H1 (cell line): ENCODE measurements at regions not wholly inside any gene's neighbourhood (a gene's known extent, or its start where the extent isn't known, plus 50 kb on each side); places are given as distances from the start of the nearest gene placed in this dataset.

Experiments
- CTCF ChIA-PET: fragments of 300-600 bp; sonication (Branson Sonifier 250); formaldehyde crosslinking; loops from one replicate; lab custom pipeline; 2021; ENCODE audit not compliant: partially characterized antibody; lab: Charles Lee
- POLR2A ChIA-PET: fragments of 300-600 bp; sonication (Branson Sonifier 250); formaldehyde crosslinking; loops from one replicate; lab custom pipeline; 2021; ENCODE audit warnings: inconsistent platforms; ENCODE audit not compliant: partially characterized antibody; lab: Charles Lee
- DNase-seq, 2 experiments: peaks; one replicate each; pipeline versions ENCODE4 v3.0.0 to v3.0.0-alpha.2; 2010 to 2022; ENCODE audit warnings: low spot score in 2 of 2, low read depth in 1 of 2, mixed read lengths in 1 of 2
- FAIRE-seq: peaks from 2 replicates; lab custom pipeline; 2011; peaks lifted over from hg19 to GRCh38; lab: Jason Lieb, UNC
- H2AFZ ChIP-seq: 2 replicates; pipeline ENCODE4 v1.8.1; 2012; ENCODE audit warnings: low read length, inconsistent platforms
- H2AK5ac ChIP-seq: 2 replicates; pipeline ENCODE4 v1.6.1; 2013; ENCODE audit warnings: low read depth, low read length
- H2BK120ac ChIP-seq: replicated peaks from 2 replicates; pipeline ENCODE3; 2013; ENCODE audit warnings: low read depth, low read length, inconsistent platforms
- H2BK12ac ChIP-seq: 2 replicates; pipeline ENCODE4 v1.6.1; 2013; ENCODE audit warnings: low read depth, low read length
- H2BK15ac ChIP-seq: 2 replicates; pipeline ENCODE4 v1.6.1; 2013; ENCODE audit warnings: low read length
- H2BK20ac ChIP-seq: 2 replicates; pipeline ENCODE4 v1.6.1; 2013; ENCODE audit warnings: low read length
- H2BK5ac ChIP-seq: 2 replicates; pipeline ENCODE4 v1.6.1; 2013; ENCODE audit warnings: low read depth, low read length
- H3K14ac ChIP-seq: 2 replicates; pipeline ENCODE4 v1.6.1; 2013; ENCODE audit warnings: inconsistent platforms; ENCODE audit not compliant: insufficient read length
- H3K18ac ChIP-seq: 2 replicates; pipeline ENCODE4 v1.6.1; 2013; ENCODE audit warnings: low read length; ENCODE audit errors: extremely low read depth
- H3K23ac ChIP-seq: 2 replicates; pipeline ENCODE4 v1.6.1; 2013; ENCODE audit warnings: inconsistent platforms; ENCODE audit not compliant: insufficient read length
- H3K23me2 ChIP-seq: 2 replicates; pipeline ENCODE4 v1.6.1; 2013; ENCODE audit warnings: low read depth, low read length
- H3K27ac ChIP-seq: 2 replicates; pipeline ENCODE4 v1.6.1; 2011; ENCODE audit warnings: low read depth, low read length, inconsistent platforms
- H3K27me3 ChIP-seq, 4 experiments: replicated peaks in 1 of 4; 1 replicate in 1 of 4; 2 replicates in 3 of 4; pipeline versions ENCODE4 v1.6.1 to v1.8.1; 2011 to 2013; ENCODE audit warnings: low read length in 3 of 4, mild to moderate bottlenecking in 3 of 4, inconsistent platforms in 2 of 4, mixed read lengths in 2 of 4, moderate library complexity in 1 of 4; ENCODE audit not compliant: control insufficient read depth in 3 of 4, insufficient read depth in 3 of 4; ENCODE audit errors: extremely low read depth in 1 of 4
- H3K36me3 ChIP-seq, 4 experiments: 2 replicates each; pipeline versions ENCODE4 v1.6.1 to v1.8.1; 2011 to 2013; ENCODE audit warnings: mild to moderate bottlenecking in 4 of 4, low read length in 3 of 4, moderate library complexity in 2 of 4, control low read depth in 1 of 4, inconsistent platforms in 1 of 4; ENCODE audit not compliant: insufficient read depth in 4 of 4, control insufficient read depth in 2 of 4
- H3K4ac ChIP-seq: replicated peaks from 2 replicates; pipeline ENCODE3; 2013; ENCODE audit warnings: low read length, low read depth, mixed read lengths, inconsistent platforms; ENCODE audit not compliant: insufficient read length
- H3K4me1 ChIP-seq, 4 experiments: replicated peaks in 1 of 4; 1 replicate in 1 of 4; 2 replicates in 3 of 4; pipeline versions ENCODE4 v1.6.1 to v1.8.1; 2011 to 2013; ENCODE audit warnings: low read length in 3 of 4, inconsistent platforms in 2 of 4, mixed read lengths in 1 of 4; ENCODE audit not compliant: insufficient read depth in 4 of 4, control insufficient read depth in 3 of 4
- H3K4me2 ChIP-seq, 2 experiments: 2 replicates each; pipeline versions ENCODE4 v1.6.1 to v1.8.1; 2011 to 2013; ENCODE audit warnings: low read depth in 2 of 2, low read length in 2 of 2, control low read depth in 1 of 2, inconsistent platforms in 1 of 2, mild to moderate bottlenecking in 1 of 2; ENCODE audit not compliant: insufficient read depth in 1 of 2
- H3K4me3 ChIP-seq, 4 experiments: fragments of 200-600, 300-600 bp in 1 of 4; sonication (generic), shearing (Covaris generic), sonication (Bioruptor Twin) in 1 of 4; 2 replicates each; pipeline versions ENCODE4 v1.5.1 to v1.8.1; 2011 to 2016; ENCODE audit warnings: low read length in 4 of 4, low read depth in 3 of 4, control low read depth in 2 of 4, inconsistent platforms in 2 of 4, mild to moderate bottlenecking in 2 of 4, mixed read lengths in 1 of 4, moderate library complexity in 1 of 4; ENCODE audit not compliant: insufficient read depth in 2 of 4; ENCODE audit errors: extremely low read depth in 1 of 4
- H3K56ac ChIP-seq: replicated peaks from 2 replicates; pipeline ENCODE3; 2013; ENCODE audit warnings: low read depth, mild to moderate bottlenecking, mixed read lengths, low read length, inconsistent platforms; ENCODE audit not compliant: insufficient read length
- H3K79me1 ChIP-seq: 2 replicates; pipeline ENCODE4 v1.6.1; 2013; ENCODE audit warnings: low read depth, low read length, control low read depth
- H3K79me2 ChIP-seq, 2 experiments: 2 replicates each; pipeline versions ENCODE4 v1.6.1 to v1.8.1; 2012 to 2013; ENCODE audit warnings: low read length in 2 of 2, mild to moderate bottlenecking in 2 of 2, inconsistent platforms in 1 of 2; ENCODE audit not compliant: insufficient read depth in 2 of 2, control insufficient read depth in 1 of 2
- H3K9ac ChIP-seq, 4 experiments: replicated peaks in 1 of 4; 1 replicate in 1 of 4; 2 replicates in 3 of 4; pipeline versions ENCODE4 v1.6.1 to v1.8.1; 2011 to 2013; ENCODE audit warnings: low read depth in 3 of 4, low read length in 3 of 4, control low read depth in 2 of 4, mild to moderate bottlenecking in 2 of 4, moderate library complexity in 2 of 4, inconsistent platforms in 1 of 4; ENCODE audit errors: extremely low read depth in 1 of 4
- H3K9me3 ChIP-seq, 2 experiments: 2 replicates each; pipeline versions ENCODE4 v1.6.1 to v1.8.1; 2012 to 2013; ENCODE audit warnings: mild to moderate bottlenecking in 2 of 2, moderate library complexity in 2 of 2, control low read depth in 1 of 2, inconsistent platforms in 1 of 2, low read depth in 1 of 2, low read length in 1 of 2, mixed read lengths in 1 of 2; ENCODE audit not compliant: insufficient read depth in 2 of 2
- H4K20me1 ChIP-seq, 2 experiments: replicated peaks in 1 of 2; 2 replicates each; pipeline versions ENCODE3 to v1.8.1; 2011 to 2013; ENCODE audit warnings: inconsistent platforms in 2 of 2, low read length in 2 of 2, mild to moderate bottlenecking in 1 of 2; ENCODE audit not compliant: insufficient read depth in 2 of 2, control insufficient read depth in 1 of 2
- H4K5ac ChIP-seq: 2 replicates; pipeline ENCODE4 v1.6.1; 2013; ENCODE audit warnings: low read length, low read depth, mixed read lengths, inconsistent platforms; ENCODE audit not compliant: insufficient read length
- H4K8ac ChIP-seq: 2 replicates; pipeline ENCODE4 v1.8.0; 2013; ENCODE audit warnings: mild to moderate bottlenecking, moderate library complexity, low read length, inconsistent platforms; ENCODE audit not compliant: insufficient read depth; ENCODE audit errors: extremely low read depth
- H4K91ac ChIP-seq: replicated peaks from 2 replicates; pipeline ENCODE3; 2013; ENCODE audit warnings: low read length, mixed read lengths, inconsistent platforms; ENCODE audit not compliant: insufficient read length
- CBX8 ChIP-seq: fragments of 300-800, 300-1000 bp; sonication (generic); IDR thresholded peaks from 2 replicates; pipeline ENCODE4 v1.7.1; 2016; ENCODE audit warnings: low read depth, low read length, borderline replicate concordance
- WGBS, 2 experiments: shearing (Covaris generic) in 1 of 2; methylation state at CpG; one replicate each; pipeline versions ENCODE4 v1.1.6 to v1.1.7; 2013 to 2015; ENCODE audit warnings: low lambda C conversion rate in 2 of 2, mixed read lengths in 2 of 2, inconsistent platforms in 1 of 2, low coverage in 1 of 2, missing lambda C conversion rate in 1 of 2; ENCODE audit not compliant: insufficient replicate concordance in 2 of 2, insufficient coverage in 1 of 2, insufficient read length in 1 of 2; ENCODE audit errors: extremely low coverage in 1 of 2, missing lambda C conversion rate in 1 of 2; 5-methylcytosine and 5-hydroxymethylcytosine counted together
- TF ChIP-seq, protein P1 (sequence below): IDR thresholded peaks from 2 replicates; pipeline ENCODE4 v1.6.1; 2011; ENCODE audit warnings: low read length, improper control_type of control experiment

DNA sequence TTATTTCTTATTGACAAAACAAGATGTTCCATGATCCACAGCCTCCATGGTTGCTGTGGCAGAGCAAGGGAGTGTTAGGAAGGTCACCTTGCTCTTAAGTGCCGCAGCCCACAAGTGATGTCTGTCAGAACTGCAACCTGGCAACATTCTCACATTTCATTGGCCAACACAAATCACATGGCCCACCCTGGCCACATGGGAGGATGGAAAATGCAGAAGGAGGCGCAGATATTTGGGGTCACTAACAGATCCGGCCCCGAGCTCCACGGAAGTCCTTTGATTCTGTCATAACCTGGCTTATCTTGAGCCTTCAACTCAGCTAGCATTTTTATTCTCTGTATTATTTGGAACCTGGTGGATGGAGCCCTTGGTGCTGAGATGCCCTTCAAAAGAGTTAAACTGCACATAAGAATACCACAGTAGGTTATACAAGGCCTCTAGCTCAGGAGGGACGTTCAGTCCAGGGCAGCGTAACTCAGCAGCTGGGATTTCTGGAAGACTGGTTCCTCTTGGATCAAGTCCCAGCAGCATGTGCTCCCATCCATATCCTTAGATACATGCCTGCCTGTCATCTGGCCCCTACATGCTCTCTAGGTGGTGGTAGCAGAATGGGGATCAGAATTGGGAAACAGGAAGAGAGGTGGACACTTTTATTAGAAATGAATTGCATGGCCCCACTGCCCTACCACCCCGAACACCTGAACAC, 508.1 kb downstream of the HAPSTR1 start:
- no peak overlapping the region for H3K23ac ChIP-seq
- H3K14ac ChIP-seq, result no peak overlapping the region
- H2BK12ac ChIP-seq, result no peak overlapping the region
- H2BK15ac ChIP-seq, result no peak overlapping the region
- no peak overlapping the region for H2AFZ ChIP-seq
- no peaks in the 10 kb centered on the region for H3K79me1 ChIP-seq
- H4K8ac ChIP-seq, result no peak overlapping the region
- no peaks in the 10 kb centered on the region for H3K9me3 ChIP-seq
- CTCF ChIA-PET, result interaction anchor here (0.6 to 1.5 kb wide), 3 partner anchors 11 to 52 kb away, joined by 3 to 4 read pairs (median 3); no protein-coding TSS in a partner anchor
- H3K18ac ChIP-seq, result no peak overlapping the region
- no peaks in the 10 kb centered on the region for H3K23me2 ChIP-seq
- H3K4ac ChIP-seq, result no peak overlapping the region
- H3K9ac ChIP-seq, result no peak overlapping the region
- no peak overlapping the region for H2AK5ac ChIP-seq
- H3K27me3 ChIP-seq, result no peaks in the 10 kb centered on the region
- H3K36me3 ChIP-seq, result no peaks in the 10 kb centered on the region
- POLR2A ChIA-PET, result no interaction called here
- no peak overlapping the region for H4K91ac ChIP-seq
- H3K27ac ChIP-seq, result no peak overlapping the region
- H4K5ac ChIP-seq, result no peak overlapping the region
- no peaks in the 10 kb centered on the region for H3K79me2 ChIP-seq
- H2BK120ac ChIP-seq, result no peak overlapping the region
- no peak overlapping the region for H2BK5ac ChIP-seq
- no peaks in the 10 kb centered on the region for H3K4me1 ChIP-seq
- H2BK20ac ChIP-seq, result no peak overlapping the region
- no peak overlapping the region for H3K4me2 ChIP-seq
- FAIRE-seq, result no peak
- no peak overlapping the region for H3K56ac ChIP-seq
- 93% methylated on average over 8 of the region's 8 CpGs; no CpG with 5 or more reads in 1 of the 2 experiments for WGBS, 2 experiments
- no peak for DNase-seq
- H4K20me1 ChIP-seq, result no peaks in the 10 kb centered on the region
- TF ChIP-seq CBX8, result no peak
- TF ChIP-seq, protein P1, sequence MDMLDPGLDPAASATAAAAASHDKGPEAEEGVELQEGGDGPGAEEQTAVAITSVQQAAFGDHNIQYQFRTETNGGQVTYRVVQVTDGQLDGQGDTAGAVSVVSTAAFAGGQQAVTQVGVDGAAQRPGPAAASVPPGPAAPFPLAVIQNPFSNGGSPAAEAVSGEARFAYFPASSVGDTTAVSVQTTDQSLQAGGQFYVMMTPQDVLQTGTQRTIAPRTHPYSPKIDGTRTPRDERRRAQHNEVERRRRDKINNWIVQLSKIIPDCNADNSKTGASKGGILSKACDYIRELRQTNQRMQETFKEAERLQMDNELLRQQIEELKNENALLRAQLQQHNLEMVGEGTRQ, result 0 out of 2 replicates have a peak, but pooled peaks have one; percentile 27
- H3K4me3 ChIP-seq, result no peak overlapping the region
